ENCODE measurements at regions not wholly inside any gene's neighbourhood (a gene's known extent, or its start where the extent isn't known, plus 50 kb on each side); places are given as distances from the start of the nearest gene placed in this dataset.
A peak's percentile ranks its signal among the peaks of the same experiment; 100 is the strongest.

- Histone ChIP-seq H3K27ac (peak overlapping the region; percentile 22 to 53), H3K9me3 (no peaks in the 10 kb centered on the region), H3K27me3 (no peaks in the 10 kb centered on the region), H3K4me3 (no peak overlapping the region), H3K4me1 (peaks cover 0 to 22% (median 0%) of the 10 kb centered on the region in 4 donors), H3K36me3 (no peaks in the 10 kb centered on the region)
- intact Hi-C loops (cut with DNase I; ENCODE audit: low total_unique reads) = loop anchor here (10.0 kb wide), 1 partner anchor 72 kb away; the partner anchor contains the start of gene MAOA
- no peak for TF ChIP-seq CTCF (IDR thresholded peaks at IDR 0.05)
- DNase-seq = no peak
Measured at GRCh38 chrX:43582540-43582913, 73.6 kb upstream of the MAOA start.

GRCh38 chrX:43585922-43586321 lies 70.2 kb upstream of the MAOA start:
- intact Hi-C loops (cut with DNase I; ENCODE audit: low total_unique reads) = loop anchor here (10.0 kb wide), 1 partner anchor 69 kb away; the partner anchor contains the start of gene MAOA
- peaks cover 0 to 32% (median 3%) of the 10 kb centered on the region in 4 donors for H3K4me1 ChIP-seq
- no peak overlapping the region for H3K4me3 ChIP-seq
- H3K27ac ChIP-seq = no peak overlapping the region
- no peaks in the 10 kb centered on the region for H3K9me3 ChIP-seq
- DNase-seq = no peak
- no peak for TF ChIP-seq CTCF (IDR thresholded peaks at IDR 0.05)
- H3K36me3 ChIP-seq = no peaks in the 10 kb centered on the region
- H3K27me3 ChIP-seq = no peaks in the 10 kb centered on the region

- intact Hi-C loops (cut with DNase I; ENCODE audit: low total_unique reads) = loop anchor here (10.0 kb wide), 1 partner anchor 68 kb away; the partner anchor contains the start of gene MAOA
- H3K27ac ChIP-seq = no peak overlapping the region
Measured at GRCh38 chrX:43586830-43587229, 69.3 kb upstream of the MAOA start.

GRCh38 chrX:43589735-43590134 lies 66.4 kb upstream of the MAOA start:
- intact Hi-C loops (cut with DNase I; ENCODE audit: low total_unique reads) = loop anchor here (10.0 kb wide), 1 partner anchor 65 kb away; the partner anchor contains the start of gene MAOA
- Histone ChIP-seq H3K4me3 (peak overlapping the region in 1 of 2 donors; percentile 25), H3K4me1 (peaks cover 0 to 17% (median 4%) of the 10 kb centered on the region in 4 donors), H3K9me3 (no peaks in the 10 kb centered on the region), H3K27me3 (no peaks in the 10 kb centered on the region), H3K36me3 (no peaks in the 10 kb centered on the region), H3K27ac (peak overlapping the region; percentile 75 to 83)
- TF ChIP-seq CTCF (IDR thresholded peaks at IDR 0.05) = no peak
- no peak for DNase-seq

More at GRCh38 chrX:43586830-43587229, 69.3 kb upstream of the MAOA start:
- Histone ChIP-seq H3K4me1 (peaks cover 0 to 28% (median 4%) of the 10 kb centered on the region in 4 donors), H3K9me3 (no peaks in the 10 kb centered on the region), H3K36me3 (no peaks in the 10 kb centered on the region), H3K4me3 (no peak overlapping the region), H3K27me3 (no peaks in the 10 kb centered on the region)
- TF ChIP-seq CTCF (IDR thresholded peaks at IDR 0.05) = no peak
- DNase-seq = no peak

- H3K4me1 ChIP-seq = peaks cover 0 to 17% (median 4%) of the 10 kb centered on the region in 4 donors
- DNase-seq = no peak
- no peaks in the 10 kb centered on the region for H3K9me3 ChIP-seq
- no peak for TF ChIP-seq CTCF (IDR thresholded peaks at IDR 0.05)
- H3K27me3 ChIP-seq = no peaks in the 10 kb centered on the region
- peak overlapping the region; percentile 75 to 83 for H3K27ac ChIP-seq
- no peaks in the 10 kb centered on the region for H3K36me3 ChIP-seq
- H3K4me3 ChIP-seq = peak overlapping the region in 1 of 2 donors; percentile 25
- intact Hi-C loops (cut with DNase I; ENCODE audit: low total_unique reads) = no loop called here
Measured at GRCh38 chrX:43590150-43590549, 65.9 kb upstream of the MAOA start.

- Histone ChIP-seq H3K4me1 (peaks cover 0 to 17% (median 4%) of the 10 kb centered on the region in 4 donors), H3K4me3 (no peak overlapping the region), H3K9me3 (no peaks in the 10 kb centered on the region), H3K27ac (no peak overlapping the region), H3K36me3 (no peaks in the 10 kb centered on the region), H3K27me3 (no peaks in the 10 kb centered on the region)
- intact Hi-C loops (cut with DNase I; ENCODE audit: low total_unique reads) = no loop called here
- TF ChIP-seq CTCF (IDR thresholded peaks at IDR 0.05) = no peak
- DNase-seq = no peak
Measured at GRCh38 chrX:43592597-43592996, 63.5 kb upstream of the MAOA start.
